Thyroid gland (tissue), 4 donors: ENCODE measurements at regions not wholly inside any gene's neighbourhood (a gene's known extent, or its start where the extent isn't known, plus 50 kb on each side); places are given as distances from the start of the nearest gene placed in this dataset.
"Not testable (repeated sequence)": the region's sequence is repeated elsewhere in the genome, so short reads cannot be mapped to it uniquely, and the experiment has no call there.

Source experiments
- CTCF ChIP-seq, 6 experiments: fragments of 200-600 bp in 3 of 6; fragments of 450-650 bp in 3 of 6; sonication (generic) in 3 of 6; IDR thresholded peaks; one replicate each; pipeline ENCODE4 v1.5.1; 2016 to 2019; ENCODE audit warnings: antibody characterized with exemption in 6 of 6, mild to moderate bottlenecking in 2 of 6, inconsistent platforms in 1 of 6, moderate library complexity in 1 of 6
- POLR2A ChIP-seq, 2 donors: fragments of 450-650 bp; IDR thresholded peaks; one replicate each; pipeline ENCODE4 v1.6.1; 2017; ENCODE audit warnings: antibody characterized with exemption in 2 of 2, mild to moderate bottlenecking in 2 of 2, moderate library complexity in 1 of 2

- TF ChIP-seq CTCF, POLR2A (IDR thresholded peaks at IDR 0.05): not testable (repeated sequence)
These were observed 3927.8 kb upstream of the OR11H1 start for GRCh38 chr22:11600161-11600560.
